OCI-LY3 (cell line): ENCODE measurements at regions not wholly inside any gene's neighbourhood (a gene's known extent, or its start where the extent isn't known, plus 50 kb on each side); places are given as distances from the start of the nearest gene placed in this dataset.

Source experiments
- CTCF ChIP-seq: fragments of 200-600, 300-600 bp; sonication (generic); IDR thresholded peaks from 2 replicates; pipeline ENCODE4 v1.5.1; 2014; ENCODE audit warnings: antibody characterized with exemption, low read length, low read depth
- EZH2phosphoT487 ChIP-seq: fragments of 200-600 bp; shearing (Covaris generic); IDR thresholded peaks from 2 replicates; pipeline ENCODE4 v1.6.1; 2018; ENCODE audit warnings: antibody characterized with exemption, mixed run types, low read depth

- no peak for TF ChIP-seq CTCF
- TF ChIP-seq EZH2phosphoT487, result no peak
Observed at GRCh38 chr2:57681650-57682049, 365.0 kb upstream of the VRK2 start.
